GM12878 (cell line): ENCODE measurements at regions not wholly inside any gene's neighbourhood (a gene's known extent, or its start where the extent isn't known, plus 50 kb on each side); places are given as distances from the start of the nearest gene placed in this dataset.

Experiments
- ATAC-seq: fragments of 200-7000 bp; cut with Tn5 transposase; 3 replicates; pipeline ENCODE4 v1.9.1; 2020; ENCODE audit warnings: mild to moderate bottlenecking, moderate library complexity
- BruUV-seq: library from RNA; stranded (reverse); fragments of 400-500 nt; replicated peaks from 2 replicates; lab custom pipeline; 2021; lab: Mats Ljungman, UMichigan
- CTCF ChIA-PET: fragments of 300-600 bp; sonication (Branson Sonifier 250); formaldehyde crosslinking; extraction: SDS; loops from one replicate; lab custom pipeline; 2021; ENCODE audit warnings: inconsistent platforms; lab: Yijun Ruan, JAX
- POLR2A ChIA-PET: fragments of 350-600 bp; formaldehyde crosslinking; extraction: SDS; loops from one replicate; lab custom pipeline; 2021; ENCODE audit warnings: inconsistent platforms; lab: Charles Lee
- RAD21 ChIA-PET: fragments of 300-600 bp; sonication (Branson Sonifier 250); formaldehyde crosslinking; loops from one replicate; lab custom pipeline; 2023; ENCODE audit warnings: antibody characterized with exemption; ENCODE audit not compliant: unreplicated experiment; lab: Charles Lee
- SMC1A ChIA-PET: fragments of 300-600 bp; sonication (Branson Sonifier 250); formaldehyde crosslinking; loops from one replicate; lab custom pipeline; 2023; ENCODE audit not compliant: unreplicated experiment, uncharacterized antibody; lab: Charles Lee
- DNase-seq: peaks from one replicate; pipeline ENCODE4 v3.0.0-alpha.2; 2011; ENCODE audit warnings: low read depth, low spot score
- FAIRE-seq: peaks from 3 replicates; lab custom pipeline; 2011; peaks lifted over from hg19 to GRCh38; lab: Jason Lieb, UNC
- H2AFZ ChIP-seq: 2 replicates; pipeline ENCODE4 v1.6.0; 2011; ENCODE audit warnings: low read depth, low read length, control low read depth; ENCODE audit not compliant: control insufficient read depth
- H3K27ac ChIP-seq: 2 replicates; pipeline ENCODE4 v1.5.1; 2011; ENCODE audit warnings: control low read depth; ENCODE audit not compliant: control insufficient read depth, insufficient read depth
- H3K27me3 ChIP-seq, 2 experiments: replicated peaks in 1 of 2; 2 replicates each; pipeline versions ENCODE4 v1.6.0 to v1.6.1; 2011; ENCODE audit warnings: low read length in 1 of 2; ENCODE audit not compliant: control insufficient read depth in 2 of 2, insufficient read depth in 2 of 2
- H3K36me3 ChIP-seq, 2 experiments: 2 replicates each; pipeline ENCODE4 v1.5.1; 2011; ENCODE audit warnings: low read length in 1 of 2; ENCODE audit not compliant: control insufficient read depth in 2 of 2, insufficient read depth in 2 of 2
- H3K4me1 ChIP-seq: 2 replicates; pipeline ENCODE4 v1.6.1; 2011; ENCODE audit warnings: mild to moderate bottlenecking, low read length, moderate library complexity, mixed read lengths; ENCODE audit not compliant: control insufficient read depth, insufficient read depth
- H3K4me2 ChIP-seq: 2 replicates; pipeline ENCODE4 v1.6.0; 2011; ENCODE audit warnings: control low read depth; ENCODE audit not compliant: control insufficient read depth, insufficient read depth
- H3K4me3 ChIP-seq: fragments of 200-600 bp; sonication (generic); 2 replicates; pipeline ENCODE4 v1.5.1; 2016
- H3K79me2 ChIP-seq: 2 replicates; pipeline ENCODE4 v1.6.0; 2011; ENCODE audit warnings: low read length; ENCODE audit not compliant: control insufficient read depth, insufficient read depth
- H3K9ac ChIP-seq: 2 replicates; pipeline ENCODE4 v1.8.0; 2011; ENCODE audit warnings: low read length, control low read depth, mixed read lengths; ENCODE audit not compliant: control insufficient read depth, insufficient read depth
- H3K9me3 ChIP-seq: replicated peaks from 3 replicates; pipeline ENCODE4 v1.5.1; 2011; ENCODE audit warnings: mild to moderate bottlenecking, low read length; ENCODE audit not compliant: control insufficient read depth, insufficient read depth
- H4K20me1 ChIP-seq: 2 replicates; pipeline ENCODE4 v1.6.0; 2011; ENCODE audit not compliant: control insufficient read depth, insufficient read depth
- CEBPB ChIP-seq, 2 experiments: fragments of 150-350 bp in 1 of 2; IDR thresholded peaks; 2 replicates each; pipeline ENCODE4 v1.6.1; 2012 to 2014; ENCODE audit warnings: low read depth in 2 of 2, low read length in 2 of 2, borderline replicate concordance in 1 of 2, inconsistent platforms in 1 of 2
- FOXM1 ChIP-seq: IDR thresholded peaks from 2 replicates; pipeline ENCODE4 v1.6.1; 2012; ENCODE audit warnings: low read depth, mild to moderate bottlenecking, inconsistent platforms, low read length, moderate library complexity
- IKZF1 ChIP-seq: fragments of 450-650 bp; conservative IDR thresholded peaks from 2 replicates; pipeline ENCODE4 v1.6.1; 2017; ENCODE audit warnings: antibody characterized with exemption, mild to moderate bottlenecking
- IKZF2 ChIP-seq, 2 experiments: fragments of 450-650 bp; IDR thresholded peaks; 2 replicates each; pipeline ENCODE4 v1.6.1; 2017; ENCODE audit warnings: mild to moderate bottlenecking in 2 of 2, moderate library complexity in 2 of 2
- LARP7 ChIP-seq: fragments of 450-650 bp; IDR thresholded peaks from 2 replicates; pipeline ENCODE4 v1.6.1; 2017; ENCODE audit warnings: mild to moderate bottlenecking
- MEF2B ChIP-seq: fragments of 450-650 bp; IDR thresholded peaks from 2 replicates; pipeline ENCODE4 v1.6.1; 2018; ENCODE audit warnings: mild to moderate bottlenecking, moderate library complexity; ENCODE audit not compliant: partially characterized antibody, poor library complexity, severe bottlenecking
- MYC ChIP-seq: IDR thresholded peaks from 2 replicates; pipeline ENCODE4 v1.6.1; 2011; ENCODE audit warnings: mild to moderate bottlenecking, low read length, moderate library complexity, inconsistent platforms; ENCODE audit not compliant: insufficient read depth, insufficient replicate concordance, insufficient read length, severe bottlenecking
- PML ChIP-seq: IDR thresholded peaks from 2 replicates; pipeline ENCODE4 v1.6.1; 2012; ENCODE audit warnings: low read length, inconsistent platforms
- POU2F2 ChIP-seq: IDR thresholded peaks from 3 replicates; pipeline ENCODE4 v1.6.1; 2011; ENCODE audit warnings: low read depth, mild to moderate bottlenecking, low read length, borderline replicate concordance
- TBL1XR1 ChIP-seq: IDR thresholded peaks from 2 replicates; pipeline ENCODE4 v1.6.1; 2012; ENCODE audit warnings: low read depth, low read length, improper control_type of control experiment
- WGBS: methylation state at CpG from one replicate; pipeline ENCODE4 v1.1.6; 2016; ENCODE audit warnings: low lambda C conversion rate; ENCODE audit not compliant: insufficient replicate concordance, insufficient coverage; ENCODE audit errors: missing lambda C conversion rate; 5-methylcytosine and 5-hydroxymethylcytosine counted together
- in situ Hi-C: fragments of 300-500 bp; cut with MboI; formaldehyde crosslinking; loops from 9 replicates; pipeline ENCODE4 v1.14.3; 2018; ENCODE audit warnings: mixed read lengths
- intact Hi-C: fragments of 100-400 bp; cut with micrococcal nuclease; formaldehyde crosslinking; loops from one replicate; pipeline ENCODE4 v1.14.2; 2022; ENCODE audit not compliant: unreplicated experiment
- TF ChIP-seq, protein P1 (sequence below): fragments of 450-650 bp; IDR thresholded peaks from 2 replicates; pipeline ENCODE4 v1.6.1; 2017; ENCODE audit warnings: mild to moderate bottlenecking, moderate library complexity

DNA sequence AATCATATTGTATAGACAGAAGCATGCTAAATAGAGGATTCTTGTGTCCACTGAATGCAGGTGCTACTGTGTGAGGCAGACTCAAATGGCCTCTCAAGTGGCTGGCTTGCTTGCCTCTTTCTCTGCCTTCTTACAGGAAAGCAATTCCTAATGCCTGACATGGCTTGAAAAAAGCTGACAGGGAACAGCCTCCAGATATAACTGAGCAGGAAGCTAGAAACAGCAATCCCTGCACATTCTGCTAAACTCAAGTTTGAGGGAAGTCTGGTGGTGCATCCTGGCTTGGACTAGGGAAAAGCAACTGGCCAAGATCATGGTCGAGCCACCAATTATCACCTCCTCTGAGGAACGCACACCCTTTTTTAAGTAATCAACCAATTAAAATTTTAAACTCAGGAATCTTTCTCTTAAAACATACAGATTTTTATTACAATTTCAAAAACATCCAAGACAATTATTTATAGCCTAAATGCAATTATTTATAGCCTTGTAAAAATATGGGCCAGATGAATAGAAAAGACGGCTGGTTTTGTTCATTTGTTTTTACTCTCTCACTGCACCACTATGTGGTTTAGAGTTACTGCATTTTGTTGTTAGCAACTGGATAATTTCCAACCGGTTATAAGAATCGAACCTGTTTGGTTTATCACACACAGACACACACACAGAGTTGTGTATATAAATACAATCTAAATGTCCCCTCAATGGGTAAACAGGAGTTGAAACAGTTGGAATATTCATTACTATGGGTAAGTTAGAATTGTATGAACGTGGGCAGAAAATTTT lies 290.9 kb upstream of the ANKRD55 start:
- ChIA-PET RAD21 (no interaction called here), CTCF (interaction anchor here (0.8 kb wide), 1 partner anchor 21 kb away, joined by 5 read pairs; no protein-coding TSS in a partner anchor), SMC1A (interaction anchor here (1.2 kb wide), 1 partner anchor 13 kb away, joined by 3 read pairs; no protein-coding TSS in a partner anchor), POLR2A (no interaction called here)
- no peak overlapping the region for H3K9ac ChIP-seq
- H3K4me1 ChIP-seq: no peaks in the 10 kb centered on the region
- H3K4me2 ChIP-seq: no peak overlapping the region
- no peak for TF ChIP-seq MEF2B
- 0 out of 4 replicates have a peak, but pooled peaks cover 0 to 2% of the 10 kb centered on the region in 2 experiments for H3K27me3 ChIP-seq
- H3K36me3 ChIP-seq: no peaks in the 10 kb centered on the region
- 43% methylated on average over 6 of the region's 6 CpGs for WGBS
- ATAC-seq (no peak), DNase-seq (no peak), FAIRE-seq (no peak)
- H2AFZ ChIP-seq: no peak overlapping the region
- BruUV-seq: no TSS peak
- in situ Hi-C loops: no loop called here
- H3K79me2 ChIP-seq: no peaks in the 10 kb centered on the region
- H3K9me3 ChIP-seq: no peaks in the 10 kb centered on the region
- H4K20me1 ChIP-seq: no peaks in the 10 kb centered on the region
- intact Hi-C loops: no loop called here
- H3K27ac ChIP-seq: no peak overlapping the region
- H3K4me3 ChIP-seq: no peak overlapping the region

DNA sequence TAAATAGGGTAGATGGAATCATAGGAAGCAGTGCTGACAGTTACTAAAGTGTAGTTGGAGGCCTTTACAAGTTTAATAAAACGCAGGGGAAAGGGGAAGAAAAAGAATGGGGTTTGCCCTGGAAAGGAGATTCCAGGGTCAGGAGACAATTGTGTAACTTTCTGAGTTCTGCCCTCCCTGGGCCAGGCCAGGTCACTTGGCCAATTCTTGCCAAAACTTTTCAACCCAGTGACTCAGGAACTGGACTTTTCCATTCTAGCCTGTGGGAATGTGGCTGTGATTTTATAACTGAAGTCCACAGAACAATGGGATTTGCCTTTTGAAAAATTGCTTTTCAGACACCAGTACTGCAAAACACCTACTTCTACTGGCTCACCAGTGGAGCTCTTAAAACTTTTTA lies 289.8 kb upstream of the ANKRD55 start:
- H3K9me3 ChIP-seq: no peaks in the 10 kb centered on the region
- H3K27me3 ChIP-seq: peaks cover 0 to 2% of the 10 kb centered on the region in 2 experiments; a peak in 1 of 4 replicates
- H3K9ac ChIP-seq: no peak overlapping the region
- H3K4me2 ChIP-seq: no peak overlapping the region
- SMC1A ChIA-PET: interaction anchor here (1.2 kb wide), 1 partner anchor 14 kb away, joined by 3 read pairs; no protein-coding TSS in a partner anchor
- no peaks in the 10 kb centered on the region for H3K4me1 ChIP-seq
- no TSS peak for BruUV-seq
- CTCF ChIA-PET: interaction anchor here (0.5 to 0.8 kb wide), 2 partner anchors 22 to 109 kb away, joined by 3 to 5 read pairs; no protein-coding TSS in a partner anchor
- DNase-seq (no peak), ATAC-seq (no peak), FAIRE-seq (no peak)
- RAD21 ChIA-PET: no interaction called here
- no peak overlapping the region for H3K4me3 ChIP-seq
- POLR2A ChIA-PET: no interaction called here
- H4K20me1 ChIP-seq: no peaks in the 10 kb centered on the region
- 0% methylated on average over 1 of the region's 1 CpG for WGBS
- H2AFZ ChIP-seq: no peak overlapping the region
- in situ Hi-C loops (no loop called here), intact Hi-C loops (no loop called here)
- no peak overlapping the region for H3K27ac ChIP-seq
- TF ChIP-seq, protein P1, sequence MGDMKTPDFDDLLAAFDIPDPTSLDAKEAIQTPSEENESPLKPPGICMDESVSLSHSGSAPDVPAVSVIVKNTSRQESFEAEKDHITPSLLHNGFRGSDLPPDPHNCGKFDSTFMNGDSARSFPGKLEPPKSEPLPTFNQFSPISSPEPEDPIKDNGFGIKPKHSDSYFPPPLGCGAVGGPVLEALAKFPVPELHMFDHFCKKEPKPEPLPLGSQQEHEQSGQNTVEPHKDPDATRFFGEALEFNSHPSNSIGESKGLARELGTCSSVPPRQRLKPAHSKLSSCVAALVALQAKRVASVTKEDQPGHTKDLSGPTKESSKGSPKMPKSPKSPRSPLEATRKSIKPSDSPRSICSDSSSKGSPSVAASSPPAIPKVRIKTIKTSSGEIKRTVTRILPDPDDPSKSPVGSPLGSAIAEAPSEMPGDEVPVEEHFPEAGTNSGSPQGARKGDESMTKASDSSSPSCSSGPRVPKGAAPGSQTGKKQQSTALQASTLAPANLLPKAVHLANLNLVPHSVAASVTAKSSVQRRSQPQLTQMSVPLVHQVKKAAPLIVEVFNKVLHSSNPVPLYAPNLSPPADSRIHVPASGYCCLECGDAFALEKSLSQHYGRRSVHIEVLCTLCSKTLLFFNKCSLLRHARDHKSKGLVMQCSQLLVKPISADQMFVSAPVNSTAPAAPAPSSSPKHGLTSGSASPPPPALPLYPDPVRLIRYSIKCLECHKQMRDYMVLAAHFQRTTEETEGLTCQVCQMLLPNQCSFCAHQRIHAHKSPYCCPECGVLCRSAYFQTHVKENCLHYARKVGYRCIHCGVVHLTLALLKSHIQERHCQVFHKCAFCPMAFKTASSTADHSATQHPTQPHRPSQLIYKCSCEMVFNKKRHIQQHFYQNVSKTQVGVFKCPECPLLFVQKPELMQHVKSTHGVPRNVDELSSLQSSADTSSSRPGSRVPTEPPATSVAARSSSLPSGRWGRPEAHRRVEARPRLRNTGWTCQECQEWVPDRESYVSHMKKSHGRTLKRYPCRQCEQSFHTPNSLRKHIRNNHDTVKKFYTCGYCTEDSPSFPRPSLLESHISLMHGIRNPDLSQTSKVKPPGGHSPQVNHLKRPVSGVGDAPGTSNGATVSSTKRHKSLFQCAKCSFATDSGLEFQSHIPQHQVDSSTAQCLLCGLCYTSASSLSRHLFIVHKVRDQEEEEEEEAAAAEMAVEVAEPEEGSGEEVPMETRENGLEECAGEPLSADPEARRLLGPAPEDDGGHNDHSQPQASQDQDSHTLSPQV: no peak
- TF ChIP-seq LARP7 (no peak), PML (no peak), FOXM1 (no peak), IKZF2 (IDR thresholded peaks at IDR 0.05) (no peak), CEBPB (IDR thresholded peaks at IDR 0.05; ENCODE audit: borderline replicate concordance in 1 of 2, low read depth in 2 of 2, low read length in 2 of 2) (no peak), MEF2B (no peak), TBL1XR1 (no peak), IKZF1 (no peak), POU2F2 (no peak), MYC (no peak)
- TF ChIP-seq, all 136 proteins: peak for 0
- no peaks in the 10 kb centered on the region for H3K79me2 ChIP-seq
- no peaks in the 10 kb centered on the region for H3K36me3 ChIP-seq
